HG03135 (cell line): ENCODE measurements at regions not wholly inside any gene's neighbourhood (a gene's known extent, or its start where the extent isn't known, plus 50 kb on each side); places are given as distances from the start of the nearest gene placed in this dataset.
"Not testable (repeated sequence)": the region's sequence is repeated elsewhere in the genome, so short reads cannot be mapped to it uniquely, and the experiment has no call there.

Experiments
- ATAC-seq: cut with Tn5 transposase; IDR thresholded peaks from one replicate; pipeline ENCODE4 v1.9.1; 2021; ENCODE audit warnings: mild to moderate bottlenecking, moderate library complexity; ENCODE audit not compliant: unreplicated experiment

GRCh38 chr6:80531681-80532619, 425.5 kb downstream of the BCKDHB start:
- ATAC-seq: no peak

- no peak for ATAC-seq
Measured at GRCh38 chr6:80530103-80530502, 423.6 kb downstream of the BCKDHB start.

- ATAC-seq: no peak
Measured at GRCh38 chr6:80528115-80528514, 421.6 kb downstream of the BCKDHB start.

- no peak for ATAC-seq
Measured at GRCh38 chr6:80527552-80528052, 421.1 kb downstream of the BCKDHB start.

- no peak for ATAC-seq
Measured at GRCh38 chr6:80523531-80523997, 417.1 kb downstream of the BCKDHB start.

GRCh38 chr6:80523010-80523409, 416.5 kb downstream of the BCKDHB start:
- no peak for ATAC-seq

DNA sequence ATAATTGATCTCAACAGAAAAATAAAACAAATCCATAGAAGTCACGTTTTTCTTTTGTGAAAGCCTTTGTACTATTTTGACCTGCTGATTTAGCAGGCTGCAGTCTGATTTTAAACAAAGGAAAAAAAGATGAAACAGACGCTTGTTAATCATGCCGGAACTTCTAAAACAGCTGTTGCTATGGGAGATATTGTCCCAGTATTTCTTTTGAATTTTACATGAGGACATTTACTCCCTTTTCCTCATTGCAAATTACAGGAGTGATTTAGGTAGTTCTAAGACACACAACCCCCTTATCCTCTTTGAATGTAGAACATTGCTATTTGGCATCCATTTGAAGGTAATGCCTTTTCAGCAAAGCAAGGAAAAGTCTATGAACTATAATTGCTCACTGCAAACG, 416.1 kb downstream of the BCKDHB start:
- no peak for ATAC-seq

DNA sequence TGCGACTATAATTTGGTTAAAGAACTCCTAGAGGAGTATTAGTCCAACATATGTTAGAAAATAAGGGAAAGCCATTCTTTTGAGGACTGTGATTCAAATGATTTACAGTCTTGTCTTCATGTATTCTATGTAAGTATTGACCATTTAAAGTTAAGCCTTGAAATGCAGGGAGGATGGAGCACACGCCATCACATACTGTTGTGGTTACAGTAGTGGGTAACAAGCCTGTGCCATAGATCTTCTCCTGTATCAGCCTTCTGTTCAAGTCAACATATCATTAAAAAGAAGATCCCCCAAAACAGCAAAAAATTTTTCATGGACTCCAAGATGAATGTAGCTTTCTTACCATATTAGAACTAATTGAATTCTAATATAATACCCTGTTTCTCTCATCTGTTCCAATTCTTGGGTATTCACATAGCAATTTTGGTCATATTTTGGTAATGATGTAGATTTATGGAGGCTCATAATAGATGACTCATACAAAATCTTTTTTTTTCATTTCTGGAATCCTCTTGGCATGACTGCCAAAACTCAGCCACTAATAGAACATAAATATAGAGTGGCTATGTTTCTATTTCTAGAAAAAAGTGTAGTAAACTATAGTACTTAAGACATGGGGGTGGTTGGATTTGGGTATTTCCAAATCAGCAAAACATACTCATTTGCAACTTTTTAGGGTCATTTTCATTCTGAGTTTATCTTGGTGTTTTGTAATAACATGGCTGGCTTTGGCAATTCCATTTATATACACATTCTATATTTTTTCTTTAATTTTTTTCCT, 413.5 kb downstream of the BCKDHB start:
- ATAC-seq: no peak

DNA sequence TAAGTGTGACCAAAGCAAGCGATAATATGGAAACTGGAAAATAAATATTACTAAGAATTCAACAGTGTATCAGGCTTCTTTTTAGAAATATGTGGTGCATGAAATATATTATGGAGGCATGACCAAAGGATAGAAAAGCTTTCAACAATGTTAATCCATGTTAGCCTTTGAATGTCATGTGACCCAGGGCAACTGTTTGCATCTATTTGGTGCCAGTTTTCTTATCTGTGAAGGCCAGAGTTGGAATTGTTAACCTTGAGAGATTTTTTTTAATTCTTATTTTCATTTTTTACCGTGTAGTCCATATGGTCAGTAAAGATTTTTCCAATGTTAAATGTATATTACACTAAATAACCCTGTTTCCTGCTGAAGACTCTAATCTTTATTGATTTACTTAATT, 411.1 kb downstream of the BCKDHB start:
- no peak for ATAC-seq

GRCh38 chr6:80510521-80510920, 404.1 kb downstream of the BCKDHB start:
- not testable (repeated sequence) for ATAC-seq

DNA sequence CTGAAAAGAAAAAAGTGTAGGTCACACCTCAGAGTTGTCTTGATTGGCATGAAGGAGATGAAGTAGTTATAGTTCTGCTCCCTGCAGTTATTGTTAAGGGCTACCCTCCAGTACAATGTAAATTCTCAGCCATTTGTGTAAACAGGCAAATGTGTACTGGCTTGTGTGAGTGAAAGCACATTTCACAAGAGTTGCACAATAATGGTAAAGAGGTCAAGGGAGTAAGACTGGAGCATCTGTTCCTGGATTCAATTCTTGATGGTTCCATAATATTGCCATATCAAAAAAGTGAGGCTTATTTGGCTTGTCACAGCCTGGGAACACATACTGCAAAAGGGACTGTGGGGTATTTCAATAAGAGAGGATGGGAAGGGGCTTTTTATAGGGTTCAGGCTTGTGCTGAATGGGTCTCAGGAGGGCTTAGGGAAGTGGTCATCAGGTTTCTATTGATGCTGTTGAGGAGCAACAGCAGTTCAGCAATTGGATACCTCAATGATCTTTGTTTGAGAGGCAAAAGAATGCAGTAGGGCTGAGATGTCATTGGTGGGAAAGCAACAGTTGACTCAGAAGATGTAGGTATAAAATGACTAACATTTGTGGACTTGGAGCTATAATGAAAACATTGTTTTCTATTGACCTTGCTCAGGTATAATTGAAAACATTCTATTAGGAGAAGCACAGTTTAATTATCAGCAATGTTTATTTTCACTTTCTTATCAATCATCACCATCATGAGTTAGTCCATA, 402.6 kb downstream of the BCKDHB start:
- no peak for ATAC-seq

- no peak for ATAC-seq
Measured at GRCh38 chr6:80504882-80505281, 398.4 kb downstream of the BCKDHB start.

DNA sequence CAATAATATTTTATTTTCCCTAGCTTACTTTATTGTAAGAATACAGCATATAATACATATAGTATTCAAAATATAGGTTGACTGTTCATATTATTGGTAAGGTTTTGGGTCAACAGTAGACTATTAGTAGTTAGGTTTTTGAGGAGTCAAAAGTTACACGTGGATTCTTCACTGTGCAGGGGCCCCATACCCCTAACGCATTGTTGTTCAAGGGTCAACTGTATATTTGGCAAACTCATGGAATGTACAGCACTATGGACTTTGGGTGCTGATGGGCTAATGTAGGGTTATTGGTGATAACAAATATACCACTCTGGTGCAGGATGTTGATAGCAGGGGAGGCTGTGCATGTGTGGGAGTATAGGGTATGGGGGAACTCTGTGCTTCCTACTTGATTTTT, 397.2 kb downstream of the BCKDHB start:
- no peak for ATAC-seq

GRCh38 chr6:80502871-80503270, 396.4 kb downstream of the BCKDHB start:
- ATAC-seq: no peak

- no peak for ATAC-seq
Measured at GRCh38 chr6:80501636-80502035, 395.2 kb downstream of the BCKDHB start.

DNA sequence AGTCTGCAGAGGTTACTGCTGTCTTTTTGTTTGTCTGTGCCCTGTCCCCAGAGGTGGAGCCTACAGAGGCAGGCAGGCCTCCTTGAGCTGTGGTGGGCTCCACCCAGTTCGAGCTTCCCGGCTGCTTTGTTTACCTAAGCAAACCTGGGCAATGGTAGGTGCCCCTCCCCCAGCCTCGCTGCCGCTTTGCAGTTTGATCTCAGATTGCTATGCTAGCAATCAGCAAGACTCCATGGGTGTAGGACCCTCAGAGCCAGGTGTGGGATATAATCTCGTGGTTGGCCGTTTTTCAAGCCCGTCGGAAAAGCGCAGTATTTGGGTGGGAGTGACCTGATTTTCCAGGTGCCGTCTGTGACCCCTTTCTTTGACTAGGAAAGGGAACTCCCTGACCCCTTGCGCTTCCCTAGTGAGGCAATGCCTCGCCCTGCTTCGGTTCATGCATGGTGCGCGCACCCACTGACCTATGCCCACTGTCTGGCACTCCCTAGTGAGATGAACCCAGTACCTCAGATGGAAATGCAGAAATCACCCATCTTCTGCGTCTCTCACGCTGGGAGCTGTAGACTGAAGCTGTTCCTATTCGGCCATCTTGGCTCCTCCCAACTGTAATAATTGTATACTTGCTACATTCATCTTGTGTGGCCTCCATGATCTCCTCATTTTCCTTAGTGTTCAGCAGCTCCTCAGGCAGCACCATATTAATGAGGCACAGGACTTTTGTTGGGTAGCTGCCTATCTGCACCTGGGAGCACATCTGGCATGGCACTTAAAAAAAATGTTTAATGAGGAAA, 391.4 kb downstream of the BCKDHB start:
- ATAC-seq: not testable (repeated sequence)

GRCh38 chr6:80489911-80490635, 383.6 kb downstream of the BCKDHB start:
- ATAC-seq: no peak

- ATAC-seq: no peak
Measured at GRCh38 chr6:80488190-80488589, 381.7 kb downstream of the BCKDHB start.

- ATAC-seq: not testable (repeated sequence)
Measured at GRCh38 chr6:80485494-80485893, 379.0 kb downstream of the BCKDHB start.
